ENCODE measurements at regions not wholly inside any gene's neighbourhood (a gene's known extent, or its start where the extent isn't known, plus 50 kb on each side); places are given as distances from the start of the nearest gene placed in this dataset.

DNA sequence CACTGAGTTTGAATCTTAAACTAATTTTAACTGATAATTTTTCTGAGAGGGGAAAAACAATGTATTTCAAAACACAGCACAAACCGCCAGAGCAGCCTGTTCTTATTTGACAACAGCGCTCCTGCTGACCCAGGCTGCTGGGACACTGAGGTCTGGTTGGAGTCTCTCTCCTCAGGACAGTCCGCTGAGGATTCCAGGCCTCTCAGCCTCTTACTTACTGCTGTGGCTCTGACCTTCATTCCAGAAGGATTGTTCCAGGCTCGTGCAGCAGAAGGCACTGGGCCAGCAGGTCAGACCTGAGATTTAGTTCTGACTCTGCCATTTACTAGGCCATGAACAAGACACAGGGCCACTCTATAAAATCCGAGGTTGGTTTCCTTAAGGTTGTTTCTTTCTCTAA, 393.6 kb downstream of the TDRD3 start:
- H3K4me3 ChIP-seq (ENCODE audit: low read depth, low read length): no peak overlapping the region
- no peak overlapping the region for H2AFZ ChIP-seq (ENCODE audit: low read length, unreplicated experiment)

DNA sequence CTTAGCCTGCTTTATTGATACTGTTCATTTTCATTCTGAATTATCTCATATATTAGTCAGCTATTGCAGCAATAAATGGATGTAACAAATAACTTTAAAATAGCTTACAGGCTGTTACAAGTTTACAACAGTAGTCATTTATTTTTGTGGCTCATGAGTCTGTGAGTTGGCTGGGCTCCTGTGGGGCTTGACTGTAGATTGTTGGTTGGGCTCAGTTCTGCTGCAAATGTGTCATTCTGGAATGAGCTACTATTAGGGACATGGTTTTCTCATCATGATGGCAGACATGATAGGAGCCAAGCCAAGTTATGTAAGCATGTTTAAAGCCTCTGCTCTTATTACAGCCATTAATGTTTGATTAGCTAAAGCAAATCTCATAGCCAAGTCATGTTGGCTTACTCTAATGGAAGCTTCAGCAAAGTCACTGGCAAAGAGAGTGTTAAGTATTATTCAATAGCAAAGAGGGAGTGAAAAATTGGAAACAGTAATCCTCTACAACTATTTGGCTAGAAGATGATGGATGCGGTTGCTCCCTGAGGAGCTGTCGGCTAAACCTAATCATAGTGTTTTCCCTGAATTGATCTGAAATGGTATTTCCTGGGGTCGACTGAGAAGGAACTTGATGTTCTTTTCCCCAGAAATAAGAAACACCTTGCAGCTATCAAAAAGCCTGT, 391.3 kb downstream of the TDRD3 start:
- no peak overlapping the region for H2AFZ ChIP-seq (ENCODE audit: low read length, unreplicated experiment)
- no peaks in the 10 kb centered on the region for H3K36me3 ChIP-seq (ENCODE audit: insufficient read depth, low read length)
- no peak overlapping the region for H3K4me3 ChIP-seq (ENCODE audit: low read depth, low read length)
- no peak overlapping the region for H3K27ac ChIP-seq (ENCODE audit: low read depth, low read length)
- no peaks in the 10 kb centered on the region for H3K79me2 ChIP-seq (ENCODE audit: control insufficient read depth, insufficient read depth, low read length, unreplicated experiment)
- no peaks in the 10 kb centered on the region for H3K27me3 ChIP-seq (ENCODE audit: insufficient read depth, low read length)
- H3K4me1 ChIP-seq (ENCODE audit: control insufficient read depth, insufficient read depth, low read length, unreplicated experiment): no peaks in the 10 kb centered on the region

More for the DNA sequence above, 393.6 kb downstream of the TDRD3 start:
- no peak overlapping the region for H3K27ac ChIP-seq (ENCODE audit: low read depth, low read length)
- H3K79me2 ChIP-seq (ENCODE audit: control insufficient read depth, insufficient read depth, low read length, unreplicated experiment): no peaks in the 10 kb centered on the region
- H3K4me1 ChIP-seq (ENCODE audit: control insufficient read depth, insufficient read depth, low read length, unreplicated experiment): no peaks in the 10 kb centered on the region
- H3K36me3 ChIP-seq (ENCODE audit: insufficient read depth, low read length): no peaks in the 10 kb centered on the region
- H3K27me3 ChIP-seq (ENCODE audit: insufficient read depth, low read length): no peaks in the 10 kb centered on the region

- Histone ChIP-seq H3K27me3 (ENCODE audit: insufficient read depth, low read length) (no peaks in the 10 kb centered on the region), H3K4me1 (ENCODE audit: control insufficient read depth, insufficient read depth, low read length, unreplicated experiment) (no peaks in the 10 kb centered on the region), H3K79me2 (ENCODE audit: control insufficient read depth, insufficient read depth, low read length, unreplicated experiment) (no peaks in the 10 kb centered on the region), H2AFZ (ENCODE audit: low read length, unreplicated experiment) (no peak overlapping the region), H3K4me3 (ENCODE audit: low read depth, low read length) (no peak overlapping the region), H3K27ac (ENCODE audit: low read depth, low read length) (no peak overlapping the region), H3K36me3 (ENCODE audit: insufficient read depth, low read length) (no peaks in the 10 kb centered on the region)
Observed at GRCh38 chr13:60787083-60787482, 390.1 kb downstream of the TDRD3 start.

GRCh38 chr13:60772726-60773125, 375.7 kb downstream of the TDRD3 start:
- H3K79me2 ChIP-seq (ENCODE audit: control insufficient read depth, insufficient read depth, low read length, unreplicated experiment): no peaks in the 10 kb centered on the region
- no peak overlapping the region for H3K4me3 ChIP-seq (ENCODE audit: low read depth, low read length)
- no peak overlapping the region for H3K27ac ChIP-seq (ENCODE audit: low read depth, low read length)
- no peaks in the 10 kb centered on the region for H3K4me1 ChIP-seq (ENCODE audit: control insufficient read depth, insufficient read depth, low read length, unreplicated experiment)
- no peak overlapping the region for H2AFZ ChIP-seq (ENCODE audit: low read length, unreplicated experiment)
- no peaks in the 10 kb centered on the region for H3K36me3 ChIP-seq (ENCODE audit: insufficient read depth, low read length)
- no peaks in the 10 kb centered on the region for H3K27me3 ChIP-seq (ENCODE audit: insufficient read depth, low read length)

- Histone ChIP-seq H3K4me1 (ENCODE audit: control insufficient read depth, insufficient read depth, low read length, unreplicated experiment) (no peaks in the 10 kb centered on the region), H3K27me3 (ENCODE audit: insufficient read depth, low read length) (no peaks in the 10 kb centered on the region), H3K79me2 (ENCODE audit: control insufficient read depth, insufficient read depth, low read length, unreplicated experiment) (no peaks in the 10 kb centered on the region), H3K36me3 (ENCODE audit: insufficient read depth, low read length) (no peaks in the 10 kb centered on the region), H2AFZ (ENCODE audit: low read length, unreplicated experiment) (no peak overlapping the region), H3K4me3 (ENCODE audit: low read depth, low read length) (no peak overlapping the region), H3K27ac (ENCODE audit: low read depth, low read length) (no peak overlapping the region)
Observed at GRCh38 chr13:60765700-60766411, 368.8 kb downstream of the TDRD3 start.

DNA sequence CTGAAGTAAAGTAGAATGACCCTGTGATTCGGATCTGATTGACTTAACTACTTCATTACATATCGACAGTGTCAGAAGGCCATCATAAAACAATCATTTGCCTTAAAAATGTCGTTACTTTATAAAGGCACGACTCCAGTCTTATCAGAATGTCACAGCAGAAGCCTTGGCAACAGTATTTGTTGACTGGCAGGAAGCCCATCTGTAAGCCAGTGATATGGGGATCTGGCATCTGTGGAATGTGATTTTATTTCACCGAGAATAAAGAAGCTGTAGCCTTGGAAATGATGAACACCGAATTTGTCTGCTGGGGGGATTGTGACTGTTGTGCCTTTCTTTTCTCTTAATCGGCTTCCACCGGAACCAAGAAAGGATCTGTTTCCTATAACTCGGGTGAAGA, 362.5 kb downstream of the TDRD3 start:
- H3K79me2 ChIP-seq (ENCODE audit: control insufficient read depth, insufficient read depth, low read length, unreplicated experiment): no peaks in the 10 kb centered on the region

DNA sequence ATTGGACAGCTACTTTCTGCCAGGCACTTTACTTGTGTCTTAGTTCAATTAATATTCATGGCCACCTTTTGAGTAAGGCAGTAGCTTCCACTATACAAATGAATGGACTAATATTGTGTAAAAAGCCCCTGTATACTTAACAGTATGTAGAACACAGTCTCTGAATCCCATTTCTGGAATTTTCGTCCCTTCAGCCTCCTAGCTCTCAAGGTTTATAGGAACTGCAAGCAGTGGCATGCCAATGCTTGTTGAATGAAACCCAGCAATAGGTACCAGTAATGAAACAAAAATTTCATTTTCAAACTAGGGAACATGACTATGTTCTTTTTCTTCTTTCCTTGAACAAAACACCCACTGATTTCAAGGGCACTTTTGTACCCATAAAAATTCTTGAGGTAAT, 361.6 kb downstream of the TDRD3 start:
- Histone ChIP-seq H3K4me1 (ENCODE audit: control insufficient read depth, insufficient read depth, low read length, unreplicated experiment) (no peaks in the 10 kb centered on the region), H3K36me3 (ENCODE audit: insufficient read depth, low read length) (no peaks in the 10 kb centered on the region), H3K79me2 (ENCODE audit: control insufficient read depth, insufficient read depth, low read length, unreplicated experiment) (no peaks in the 10 kb centered on the region), H3K4me3 (ENCODE audit: low read depth, low read length) (no peak overlapping the region), H3K27me3 (ENCODE audit: insufficient read depth, low read length) (no peaks in the 10 kb centered on the region), H3K27ac (ENCODE audit: low read depth, low read length) (no peak overlapping the region), H2AFZ (ENCODE audit: low read length, unreplicated experiment) (no peak overlapping the region)

More for the DNA sequence above, 362.5 kb downstream of the TDRD3 start:
- no peaks in the 10 kb centered on the region for H3K27me3 ChIP-seq (ENCODE audit: insufficient read depth, low read length)
- no peak overlapping the region for H3K27ac ChIP-seq (ENCODE audit: low read depth, low read length)
- H3K4me1 ChIP-seq (ENCODE audit: control insufficient read depth, insufficient read depth, low read length, unreplicated experiment): no peaks in the 10 kb centered on the region
- no peaks in the 10 kb centered on the region for H3K36me3 ChIP-seq (ENCODE audit: insufficient read depth, low read length)
- no peak overlapping the region for H3K4me3 ChIP-seq (ENCODE audit: low read depth, low read length)
- H2AFZ ChIP-seq (ENCODE audit: low read length, unreplicated experiment): no peak overlapping the region

DNA sequence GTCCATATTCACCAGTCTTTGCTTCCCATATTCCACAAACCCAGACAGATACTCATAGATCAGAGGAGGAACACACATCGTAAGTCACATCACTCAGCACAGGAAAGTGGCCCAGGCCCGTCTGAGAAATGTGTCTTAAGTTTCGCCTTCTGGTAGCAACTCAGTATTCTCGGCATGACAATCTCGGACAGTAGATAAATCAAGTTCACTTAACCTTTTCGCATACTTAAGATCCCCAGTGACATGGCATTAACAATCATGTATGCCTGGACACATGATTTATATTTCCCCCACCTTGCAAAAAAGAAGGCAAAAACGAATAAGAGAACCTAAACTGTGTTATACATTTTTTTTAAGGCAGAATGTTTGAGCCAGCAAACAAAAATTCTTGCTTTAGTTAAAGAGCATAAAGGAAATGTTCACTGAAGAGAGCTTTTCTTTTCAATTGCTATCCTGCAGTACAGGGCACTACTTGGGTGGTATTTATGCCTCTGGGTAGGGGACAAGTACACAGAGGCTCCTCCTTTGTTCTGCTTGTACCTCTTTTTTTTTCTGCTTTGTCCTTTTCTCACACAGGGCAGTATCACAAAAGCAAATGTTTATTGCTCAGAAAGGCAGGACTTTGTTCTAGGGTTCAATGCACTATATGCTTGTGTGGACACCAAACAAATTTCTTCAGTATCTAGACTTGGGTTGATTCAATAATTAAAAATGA, 360.6 kb downstream of the TDRD3 start:
- no peaks in the 10 kb centered on the region for H3K79me2 ChIP-seq (ENCODE audit: control insufficient read depth, insufficient read depth, low read length, unreplicated experiment)
- no peak overlapping the region for H3K27ac ChIP-seq (ENCODE audit: low read depth, low read length)
- H3K27me3 ChIP-seq (ENCODE audit: insufficient read depth, low read length): no peaks in the 10 kb centered on the region
- H3K4me3 ChIP-seq (ENCODE audit: low read depth, low read length): no peak overlapping the region
- H3K36me3 ChIP-seq (ENCODE audit: insufficient read depth, low read length): no peaks in the 10 kb centered on the region
- H2AFZ ChIP-seq (ENCODE audit: low read length, unreplicated experiment): no peak overlapping the region
- H3K4me1 ChIP-seq (ENCODE audit: control insufficient read depth, insufficient read depth, low read length, unreplicated experiment): no peaks in the 10 kb centered on the region

DNA sequence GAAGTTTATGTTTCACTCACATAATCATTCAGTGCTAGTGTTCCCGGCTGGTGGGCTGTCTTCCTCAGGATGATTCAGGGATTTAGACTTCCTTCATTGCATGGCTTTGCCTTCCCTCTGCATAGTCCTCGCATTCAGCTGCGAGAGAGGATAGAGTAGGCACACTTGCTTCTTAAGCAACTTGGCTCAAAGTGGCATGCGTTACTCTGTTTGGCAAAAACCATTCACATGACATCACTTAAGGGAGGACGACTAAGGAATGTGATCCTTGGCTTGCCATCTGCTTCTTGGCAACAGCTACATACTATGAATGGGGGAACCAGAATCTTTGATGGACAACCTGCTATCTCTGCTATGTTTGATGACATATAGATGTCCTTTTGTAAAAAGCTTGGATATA, 359.3 kb downstream of the TDRD3 start:
- Histone ChIP-seq H3K27ac (ENCODE audit: low read depth, low read length) (no peak overlapping the region), H3K4me3 (ENCODE audit: low read depth, low read length) (no peak overlapping the region), H3K4me1 (ENCODE audit: control insufficient read depth, insufficient read depth, low read length, unreplicated experiment) (no peaks in the 10 kb centered on the region), H3K36me3 (ENCODE audit: insufficient read depth, low read length) (no peaks in the 10 kb centered on the region), H3K27me3 (ENCODE audit: insufficient read depth, low read length) (no peaks in the 10 kb centered on the region), H2AFZ (ENCODE audit: low read length, unreplicated experiment) (no peak overlapping the region), H3K79me2 (ENCODE audit: control insufficient read depth, insufficient read depth, low read length, unreplicated experiment) (no peaks in the 10 kb centered on the region)

DNA sequence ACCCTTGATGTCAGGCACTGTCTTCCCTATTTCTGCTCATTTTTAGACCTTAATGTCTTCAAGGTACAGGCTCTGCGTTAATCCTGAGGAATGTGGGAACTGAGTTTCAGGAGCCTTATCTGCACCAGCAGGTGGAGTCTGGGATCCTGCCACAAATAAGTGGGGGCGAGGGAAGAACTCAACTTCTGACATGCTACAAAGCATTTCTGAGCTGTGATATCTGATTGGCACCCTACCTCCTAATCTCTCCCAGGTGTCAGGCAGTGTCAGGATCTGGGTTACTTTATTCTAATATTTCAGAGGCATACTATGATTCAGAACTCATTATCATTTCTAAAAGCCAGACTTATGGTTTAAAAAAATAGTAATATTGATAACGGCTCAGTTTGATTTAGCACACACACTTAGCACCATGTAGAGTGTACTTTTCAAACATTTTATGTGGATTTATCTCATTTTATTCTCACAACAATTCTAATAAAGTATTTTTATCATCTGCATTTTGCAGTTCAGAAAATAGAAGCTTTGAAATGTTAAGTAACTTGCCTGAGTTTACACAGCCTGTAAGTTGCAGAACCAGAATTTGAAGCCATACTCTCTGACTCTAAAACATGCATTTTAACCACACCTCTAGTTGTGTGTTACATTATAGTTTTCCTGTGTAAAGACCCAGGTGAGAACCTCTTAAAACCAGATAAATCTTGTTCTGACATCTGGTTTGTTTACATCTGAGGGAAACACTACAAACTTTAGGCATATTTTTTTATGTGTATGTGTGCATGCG, 358.6 kb downstream of the TDRD3 start:
- Histone ChIP-seq H3K79me2 (ENCODE audit: control insufficient read depth, insufficient read depth, low read length, unreplicated experiment) (no peaks in the 10 kb centered on the region), H3K4me1 (ENCODE audit: control insufficient read depth, insufficient read depth, low read length, unreplicated experiment) (no peaks in the 10 kb centered on the region), H3K36me3 (ENCODE audit: insufficient read depth, low read length) (no peaks in the 10 kb centered on the region), H3K27ac (ENCODE audit: low read depth, low read length) (no peak overlapping the region), H3K4me3 (ENCODE audit: low read depth, low read length) (no peak overlapping the region), H2AFZ (ENCODE audit: low read length, unreplicated experiment) (no peak overlapping the region), H3K27me3 (ENCODE audit: insufficient read depth, low read length) (no peaks in the 10 kb centered on the region)
